ENCODE measurements at regions not wholly inside any gene's neighbourhood (a gene's known extent, or its start where the extent isn't known, plus 50 kb on each side); places are given as distances from the start of the nearest gene placed in this dataset.
"Not testable (repeated sequence)": the region's sequence is repeated elsewhere in the genome, so short reads cannot be mapped to it uniquely, and the experiment has no call there.

DNA sequence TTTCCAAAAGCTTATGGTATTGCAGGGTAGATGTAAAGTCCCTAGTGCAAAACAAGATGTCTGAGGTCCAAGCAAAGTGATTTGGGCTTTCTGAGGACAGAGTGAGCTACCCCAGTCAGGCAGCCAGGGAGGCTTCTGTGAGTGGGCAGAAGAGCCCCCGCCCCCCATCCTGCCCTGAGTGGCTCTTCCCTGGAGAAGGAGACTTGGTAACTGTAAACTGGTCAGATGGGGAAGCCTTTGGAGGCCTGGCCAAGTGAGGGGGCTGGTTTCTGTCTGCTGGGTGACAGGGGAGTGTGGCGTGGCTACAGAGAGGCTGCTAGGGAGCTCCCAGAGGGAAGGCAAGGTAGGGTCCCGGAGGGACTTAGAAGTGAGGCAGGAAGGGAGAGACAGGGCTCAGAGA lies 181.3 kb upstream of the HAAO start:
- no peak for DNase-seq (ENCODE audit: low spot score)
- TF ChIP-seq, protein P1, sequence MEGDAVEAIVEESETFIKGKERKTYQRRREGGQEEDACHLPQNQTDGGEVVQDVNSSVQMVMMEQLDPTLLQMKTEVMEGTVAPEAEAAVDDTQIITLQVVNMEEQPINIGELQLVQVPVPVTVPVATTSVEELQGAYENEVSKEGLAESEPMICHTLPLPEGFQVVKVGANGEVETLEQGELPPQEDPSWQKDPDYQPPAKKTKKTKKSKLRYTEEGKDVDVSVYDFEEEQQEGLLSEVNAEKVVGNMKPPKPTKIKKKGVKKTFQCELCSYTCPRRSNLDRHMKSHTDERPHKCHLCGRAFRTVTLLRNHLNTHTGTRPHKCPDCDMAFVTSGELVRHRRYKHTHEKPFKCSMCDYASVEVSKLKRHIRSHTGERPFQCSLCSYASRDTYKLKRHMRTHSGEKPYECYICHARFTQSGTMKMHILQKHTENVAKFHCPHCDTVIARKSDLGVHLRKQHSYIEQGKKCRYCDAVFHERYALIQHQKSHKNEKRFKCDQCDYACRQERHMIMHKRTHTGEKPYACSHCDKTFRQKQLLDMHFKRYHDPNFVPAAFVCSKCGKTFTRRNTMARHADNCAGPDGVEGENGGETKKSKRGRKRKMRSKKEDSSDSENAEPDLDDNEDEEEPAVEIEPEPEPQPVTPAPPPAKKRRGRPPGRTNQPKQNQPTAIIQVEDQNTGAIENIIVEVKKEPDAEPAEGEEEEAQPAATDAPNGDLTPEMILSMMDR (IDR thresholded peaks at IDR 0.05; ENCODE audit: extremely low read depth, missing control alignments) = no peak

DNA sequence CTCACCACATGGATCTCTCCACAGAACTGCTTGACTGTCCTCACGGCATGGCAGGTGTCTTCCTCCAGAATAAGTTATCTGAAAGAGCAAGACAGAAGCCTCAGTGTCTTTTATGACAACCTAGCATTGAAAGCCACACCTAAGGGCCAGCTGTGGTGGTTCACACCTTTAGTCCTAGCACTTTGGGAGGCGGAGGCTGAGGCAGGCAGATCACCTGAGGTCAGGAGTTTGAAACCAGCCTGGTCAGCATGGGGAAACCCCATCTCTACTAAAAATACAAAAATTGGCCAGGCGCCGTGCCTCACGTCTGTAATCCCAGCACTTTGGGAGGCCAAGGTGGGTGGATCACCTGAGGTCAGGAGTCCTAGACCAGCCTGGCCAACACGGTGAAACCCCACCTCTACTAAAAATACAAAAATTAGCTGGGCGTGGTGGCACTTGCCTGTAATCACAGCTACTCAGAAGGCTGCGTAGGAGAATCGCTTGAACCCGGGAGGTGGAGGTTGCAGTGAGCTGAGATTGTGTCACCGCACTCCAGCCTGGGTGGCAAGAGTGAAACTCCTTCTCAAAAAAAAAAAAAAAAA lies 180.6 kb upstream of the HAAO start:
- not testable (repeated sequence) for DNase-seq (ENCODE audit: low spot score)

DNA sequence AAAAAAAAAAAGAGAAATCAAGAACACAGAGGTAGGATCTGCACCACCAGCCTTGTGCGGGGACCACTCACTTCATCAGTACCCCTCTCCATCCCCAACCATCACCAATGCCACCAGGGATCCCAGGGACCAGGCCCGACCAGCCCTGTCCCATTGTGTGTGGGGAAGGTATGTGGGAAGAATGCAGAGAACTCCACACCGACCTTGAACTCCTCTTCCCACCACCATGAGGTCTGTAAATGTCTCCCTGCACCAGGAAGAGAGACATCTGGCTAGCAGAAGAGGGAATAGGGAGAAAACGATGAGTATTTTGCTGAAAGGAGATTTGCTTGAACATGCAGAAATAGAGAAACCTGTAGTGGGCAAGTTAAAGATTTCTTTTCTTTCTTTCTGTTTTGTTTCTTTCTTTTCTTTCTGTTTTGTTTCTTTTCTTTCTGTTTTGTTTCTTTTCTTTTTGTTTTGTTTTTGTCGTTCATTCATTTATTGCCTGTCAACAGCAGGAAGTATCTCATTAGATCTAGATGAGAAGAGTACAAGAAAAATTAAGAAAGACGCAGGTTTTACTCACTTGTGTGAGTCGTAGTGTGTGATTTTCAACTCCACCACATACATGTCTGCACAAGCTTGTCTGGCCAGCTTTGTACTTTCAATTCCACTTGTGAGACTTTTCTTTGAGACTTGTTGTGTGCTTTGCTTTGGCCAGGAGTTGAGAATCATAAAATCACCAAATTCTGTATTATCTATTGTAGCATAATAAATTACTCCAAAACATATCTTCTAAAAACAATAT lies 179.8 kb upstream of the HAAO start:
- TF ChIP-seq, protein P1 (IDR thresholded peaks at IDR 0.05; ENCODE audit: extremely low read depth, missing control alignments) = no peak
- no peak for DNase-seq (ENCODE audit: low spot score)

DNA sequence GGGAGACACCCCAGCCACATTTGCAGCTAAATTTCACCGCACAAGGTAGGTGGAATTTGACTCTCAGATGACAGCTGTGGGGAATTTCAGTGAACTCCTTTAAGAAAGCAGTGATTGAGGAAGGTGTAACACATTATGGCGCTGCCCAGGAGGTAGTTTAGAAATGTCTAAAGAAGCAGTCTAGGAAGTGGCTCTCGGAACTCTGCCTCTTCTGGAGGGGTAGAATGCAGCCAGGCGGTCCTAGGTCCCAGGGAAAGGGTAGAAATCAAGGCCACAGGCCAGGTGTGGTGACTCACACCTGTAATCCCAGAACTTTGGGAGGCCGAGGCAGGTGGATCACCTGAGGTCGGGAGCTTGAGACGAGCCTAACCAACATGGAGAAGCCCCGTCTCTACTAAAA lies 179.0 kb upstream of the HAAO start:
- TF ChIP-seq, protein P1 (IDR thresholded peaks at IDR 0.05; ENCODE audit: extremely low read depth, missing control alignments) = no peak
- no peak for DNase-seq (ENCODE audit: low spot score)

DNA sequence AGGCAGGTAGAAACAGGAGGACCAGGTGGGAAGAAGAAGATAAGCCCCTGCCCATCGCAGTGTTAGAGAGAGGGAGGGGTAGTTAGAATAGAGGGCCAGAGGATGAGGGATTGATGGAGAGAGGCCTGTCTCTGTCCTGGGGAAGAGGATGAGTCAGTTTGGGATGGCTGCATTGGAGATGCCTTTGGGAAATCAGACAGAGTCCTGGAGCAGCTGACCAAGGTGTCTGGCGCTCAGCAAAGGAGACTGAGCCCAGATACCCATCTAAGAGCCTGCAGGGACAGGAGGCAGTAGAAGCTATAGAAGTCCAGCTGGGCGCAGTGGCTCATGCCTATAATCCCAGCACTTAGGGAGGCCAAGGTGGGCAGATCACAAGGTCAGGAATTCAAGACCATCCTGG lies 177.8 kb upstream of the HAAO start:
- TF ChIP-seq, protein P1 (IDR thresholded peaks at IDR 0.05; ENCODE audit: extremely low read depth, missing control alignments) = no peak
- DNase-seq (ENCODE audit: low spot score) = no peak

DNA sequence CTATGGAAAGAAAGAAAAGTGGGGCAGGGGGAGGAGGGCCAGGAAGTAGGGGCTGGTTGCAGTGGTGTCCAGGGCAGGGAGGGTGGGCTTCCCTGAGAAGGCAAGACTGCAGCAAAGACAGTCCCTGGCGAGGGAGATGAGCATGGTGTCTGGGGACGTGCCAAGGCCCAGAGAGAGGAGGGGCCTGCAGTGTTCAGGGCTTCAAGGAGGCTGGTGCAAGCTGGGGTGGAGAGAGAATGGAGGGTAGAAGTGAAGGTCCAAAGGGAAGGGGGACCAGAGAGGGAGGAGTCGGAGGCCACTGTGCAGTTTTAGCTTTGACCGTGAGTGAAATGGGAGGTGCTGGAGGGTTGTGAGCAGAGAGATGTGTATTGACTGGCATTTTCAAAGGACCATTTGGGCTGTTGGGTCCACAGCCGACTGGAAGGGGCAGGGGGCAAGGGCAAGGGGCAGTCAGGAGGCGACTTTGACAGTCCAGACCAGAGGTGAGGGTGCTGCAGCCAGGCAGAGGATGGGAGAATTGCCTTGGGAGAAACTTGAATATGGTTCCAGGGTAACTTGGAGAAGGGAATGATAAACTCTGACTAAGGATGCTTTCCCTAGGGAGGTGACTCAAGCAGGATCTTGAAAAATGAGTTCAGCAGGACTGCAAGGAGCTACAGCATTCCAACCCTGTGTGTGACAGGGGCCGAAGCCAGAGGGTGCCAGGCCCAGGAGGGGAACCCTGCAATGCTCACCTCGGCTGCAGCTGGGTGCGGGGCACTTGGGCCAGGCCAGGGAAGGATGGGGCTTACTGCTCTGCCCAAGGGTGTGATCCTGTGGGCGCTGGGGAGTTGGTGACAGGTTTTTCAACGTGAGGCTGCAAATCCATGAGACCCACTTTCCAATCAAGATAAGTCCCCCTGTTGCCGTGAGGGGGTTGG lies 177.1 kb upstream of the HAAO start:
- no peak for DNase-seq (ENCODE audit: low spot score)
- TF ChIP-seq, protein P1 (IDR thresholded peaks at IDR 0.05; ENCODE audit: extremely low read depth, missing control alignments) = no peak

DNA sequence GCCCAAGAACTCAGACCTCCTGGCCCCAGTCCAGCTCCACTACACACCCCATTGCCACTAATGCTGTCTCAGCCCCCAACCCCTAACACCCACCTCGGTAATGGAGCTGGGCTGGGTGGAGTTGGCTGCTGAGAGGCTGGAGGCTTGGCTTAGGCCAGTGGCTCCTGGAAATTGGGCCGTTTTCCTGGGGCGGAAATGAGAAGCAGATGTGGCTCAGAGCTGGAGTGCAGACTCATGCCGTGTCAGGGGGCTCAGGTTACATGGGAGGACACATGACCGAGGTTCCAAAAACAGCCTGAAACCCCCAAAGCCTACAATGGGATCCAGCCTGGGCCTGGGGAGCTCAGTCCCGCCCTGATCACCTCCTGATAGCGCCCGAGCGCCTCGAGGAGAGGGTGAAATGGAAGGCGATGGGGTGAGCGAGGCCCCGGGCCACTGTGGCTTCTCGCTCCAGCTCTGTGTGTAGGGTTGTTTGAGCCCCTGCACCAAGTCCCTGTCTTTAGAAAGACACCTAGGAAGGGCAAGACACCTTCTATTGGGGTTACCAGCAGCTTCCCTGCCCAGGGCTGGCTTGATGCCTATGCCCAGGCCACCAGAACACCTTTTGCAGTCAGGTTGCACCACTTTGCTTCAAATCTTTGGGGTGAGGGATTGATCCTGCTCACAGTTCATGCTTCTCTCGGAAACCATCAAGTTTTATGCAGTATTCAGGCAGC lies 175.7 kb upstream of the HAAO start:
- TF ChIP-seq, protein P1 (IDR thresholded peaks at IDR 0.05; ENCODE audit: extremely low read depth, missing control alignments) = no peak
- DNase-seq (ENCODE audit: low spot score) = no peak

Measured in GM20000 (cell line).